SK-N-MC (cell line): ENCODE measurements at regions not wholly inside any gene's neighbourhood (a gene's known extent, or its start where the extent isn't known, plus 50 kb on each side); places are given as distances from the start of the nearest gene placed in this dataset.

ENCODE experiments used
- DNase-seq: peaks from one replicate; pipeline ENCODE4 v3.0.0-alpha.2; 2011; ENCODE audit warnings: low read depth, low spot score
- H3K27ac ChIP-seq: fragments of 200-600 bp; sonication (generic); 2 replicates; pipeline ENCODE4 v1.5.1; 2016; ENCODE audit warnings: mixed run types
- H3K36me3 ChIP-seq: fragments of 200-600 bp; sonication (generic); 2 replicates; pipeline ENCODE4 v1.6.1; 2017; ENCODE audit warnings: antibody characterized with exemption, low read length, mixed read lengths; ENCODE audit not compliant: insufficient read depth
- H3K4me3 ChIP-seq: fragments of 200-600 bp; sonication (generic); 2 replicates; pipeline ENCODE4 v1.5.1; 2016
- H3K9ac ChIP-seq: fragments of 200-600 bp; sonication (generic); 2 replicates; pipeline ENCODE4 v1.8.0; 2017; ENCODE audit warnings: mixed run types, mixed read lengths; ENCODE audit not compliant: insufficient read length
- H3K9me3 ChIP-seq: fragments of 200-600 bp; sonication (generic); 2 replicates; pipeline ENCODE4 v1.6.1; 2017; ENCODE audit warnings: low read depth, mild to moderate bottlenecking, antibody characterized with exemption, low read length, moderate library complexity, mixed read lengths
- EZH2 ChIP-seq: fragments of 200-600 bp; sonication (generic); IDR thresholded peaks from one replicate; pipeline ENCODE4 v1.6.1; 2017; ENCODE audit warnings: antibody characterized with exemption
- FOXP2 ChIP-seq: optimal IDR thresholded peaks from 2 replicates; pipeline ENCODE3; 2011; ENCODE audit warnings: mild to moderate bottlenecking, moderate library complexity; ENCODE audit not compliant: insufficient read depth; ENCODE audit errors: extremely low read length, control extremely low read depth
- POLR2AphosphoS5 ChIP-seq: IDR thresholded peaks from 2 replicates; pipeline ENCODE4 v1.6.1; 2012; ENCODE audit warnings: mild to moderate bottlenecking, low read depth, low read length, borderline replicate concordance

DNA sequence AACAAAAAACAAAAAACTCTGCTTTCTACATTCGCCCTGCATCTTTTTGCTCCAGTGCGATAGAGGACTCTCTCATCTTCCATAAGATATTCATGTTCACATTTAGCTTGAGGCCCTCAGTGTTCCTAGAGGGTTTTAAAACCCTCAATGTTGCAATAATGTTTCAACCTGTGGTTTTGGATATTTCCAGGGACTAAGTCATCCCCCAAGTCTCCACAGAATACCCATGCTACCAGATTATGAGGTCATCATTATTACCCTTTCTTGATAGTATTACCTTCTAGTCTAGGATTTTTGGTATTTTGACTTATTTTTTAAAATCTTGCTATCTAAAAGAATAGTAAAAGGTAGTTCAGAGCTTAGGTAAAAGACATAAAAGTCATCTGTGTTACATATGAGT is 480.5 kb upstream of the ID4 start:
- H3K9me3 ChIP-seq = no peaks in the 10 kb centered on the region
- no peak overlapping the region for H3K9ac ChIP-seq
- no peak overlapping the region for H3K27ac ChIP-seq
- H3K36me3 ChIP-seq = no peaks in the 10 kb centered on the region
- no peak overlapping the region for H3K4me3 ChIP-seq
- TF ChIP-seq EZH2 (no peak), POLR2AphosphoS5 (no peak)
- DNase-seq = no peak

DNA sequence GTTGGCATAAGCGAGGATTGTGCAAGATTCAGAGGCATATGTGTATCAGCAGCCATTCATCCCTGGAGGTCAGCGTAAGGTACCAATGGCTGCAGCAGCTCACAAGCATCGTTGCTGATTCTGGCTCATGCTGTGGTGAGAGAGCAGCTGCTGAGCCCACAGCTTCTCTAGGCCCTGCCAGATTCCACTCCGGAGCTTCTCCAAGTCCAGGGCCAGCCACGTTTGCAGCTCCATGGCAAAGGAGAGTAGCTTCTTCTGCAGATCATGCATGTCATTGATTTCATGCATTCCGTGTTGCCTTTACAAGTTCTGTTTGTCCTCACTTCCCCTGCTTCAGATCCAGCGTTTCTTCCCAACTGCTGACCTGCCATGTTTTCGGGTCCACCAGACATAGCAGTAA is 474.8 kb upstream of the ID4 start:
- no peak overlapping the region for H3K4me3 ChIP-seq
- no peak overlapping the region for H3K9ac ChIP-seq
- no peak overlapping the region for H3K27ac ChIP-seq
- H3K9me3 ChIP-seq = no peaks in the 10 kb centered on the region
- TF ChIP-seq POLR2AphosphoS5 (no peak), EZH2 (no peak), FOXP2 (no peak)
- no peak for DNase-seq
- H3K36me3 ChIP-seq = no peaks in the 10 kb centered on the region

DNA sequence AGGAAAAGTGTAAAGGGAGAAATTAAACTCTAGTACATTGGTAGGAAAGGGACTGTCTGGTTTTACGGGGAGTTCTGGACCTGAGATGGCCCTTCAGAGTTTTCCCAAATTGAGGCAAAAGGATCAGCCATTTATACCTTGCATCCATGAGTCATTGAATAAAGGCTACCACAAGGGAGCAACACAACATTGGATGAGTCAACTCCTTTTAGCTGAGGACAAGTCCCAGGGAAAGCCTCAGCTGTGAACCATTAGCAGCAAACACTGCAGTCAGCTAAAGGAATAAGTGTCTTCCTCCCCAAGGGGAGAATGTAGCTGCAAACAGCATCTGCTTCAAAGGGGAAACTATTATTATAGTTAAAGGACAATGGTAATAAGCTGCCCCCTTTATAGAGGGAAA is 468.7 kb upstream of the ID4 start:
- H3K4me3 ChIP-seq = no peak overlapping the region
- TF ChIP-seq EZH2 = no peak
- TF ChIP-seq POLR2AphosphoS5 = no peak
- TF ChIP-seq FOXP2 = no peak
- no peaks in the 10 kb centered on the region for H3K9me3 ChIP-seq
- DNase-seq = no peak
- no peaks in the 10 kb centered on the region for H3K36me3 ChIP-seq
- no peak overlapping the region for H3K27ac ChIP-seq
- H3K9ac ChIP-seq = no peak overlapping the region

DNA sequence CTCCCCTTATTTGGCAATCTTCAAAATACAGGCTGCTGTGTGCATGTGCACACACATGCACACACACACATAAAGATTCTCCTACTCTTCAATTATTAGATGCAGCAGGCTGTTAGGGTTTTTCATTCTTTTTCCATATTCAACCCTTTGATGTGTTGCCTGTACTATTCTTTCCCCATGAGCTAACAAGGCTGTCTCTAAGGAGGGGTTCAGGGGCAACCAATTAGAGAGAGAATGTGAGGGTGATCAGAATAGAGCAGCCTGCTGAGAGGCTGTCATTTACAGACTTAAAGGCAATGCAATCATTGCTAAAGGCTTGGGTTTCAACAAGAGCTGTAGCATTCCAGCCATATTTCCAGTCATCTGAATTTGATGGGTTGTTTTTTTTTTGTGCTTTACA is 467.4 kb upstream of the ID4 start:
- no peak overlapping the region for H3K9ac ChIP-seq
- H3K4me3 ChIP-seq = no peak overlapping the region
- H3K36me3 ChIP-seq = no peaks in the 10 kb centered on the region
- H3K9me3 ChIP-seq = no peaks in the 10 kb centered on the region
- TF ChIP-seq EZH2 = no peak
- TF ChIP-seq POLR2AphosphoS5 = no peak
- no peak for TF ChIP-seq FOXP2
- no peak for DNase-seq
- no peak overlapping the region for H3K27ac ChIP-seq

DNA sequence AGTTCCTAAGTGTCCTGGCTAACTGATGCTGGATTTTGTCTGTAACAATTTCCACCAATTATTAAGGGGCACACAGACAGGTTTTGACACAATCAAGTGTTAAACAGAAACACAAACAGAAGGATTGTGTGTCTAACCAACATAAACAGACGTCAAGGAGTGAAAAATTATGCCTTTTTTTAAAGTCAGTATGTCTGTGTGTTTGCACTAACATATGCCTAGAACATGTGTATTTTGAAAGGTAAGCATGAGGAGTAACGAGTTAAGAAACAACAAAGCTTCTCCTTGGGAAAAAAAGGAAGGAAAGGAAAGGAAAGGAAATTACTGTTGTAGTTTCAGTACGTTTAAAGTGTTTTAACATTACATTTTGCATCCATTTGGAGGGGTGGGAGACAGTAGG is 466.3 kb upstream of the ID4 start:
- Histone ChIP-seq H3K9ac (no peak overlapping the region), H3K36me3 (no peaks in the 10 kb centered on the region), H3K4me3 (no peak overlapping the region), H3K27ac (no peak overlapping the region), H3K9me3 (no peaks in the 10 kb centered on the region)
- TF ChIP-seq POLR2AphosphoS5 = no peak
- TF ChIP-seq FOXP2 = no peak
- TF ChIP-seq EZH2 = no peak
- DNase-seq = no peak

DNA sequence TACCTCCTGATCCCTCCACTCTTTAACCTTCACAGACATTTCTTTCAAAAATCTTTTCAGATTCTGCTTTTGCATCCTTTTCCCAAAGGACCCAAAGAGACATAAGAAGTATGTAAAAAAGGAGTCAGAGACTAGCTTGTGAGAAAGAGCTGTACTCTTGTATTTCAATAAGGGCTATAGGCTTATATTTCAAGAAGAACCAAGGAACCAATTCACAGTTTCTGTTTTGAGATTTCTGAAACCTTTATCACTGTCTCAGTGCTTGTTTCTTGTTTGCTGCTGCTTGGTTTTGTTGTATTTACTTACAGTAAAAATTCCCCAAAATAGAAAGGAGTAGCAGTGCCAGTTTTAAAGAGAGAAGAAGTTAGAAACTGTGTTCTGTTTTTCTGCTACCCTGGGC is 461.6 kb upstream of the ID4 start:
- Histone ChIP-seq H3K4me3 (no peak overlapping the region), H3K9me3 (no peaks in the 10 kb centered on the region), H3K27ac (no peak overlapping the region), H3K9ac (no peak overlapping the region), H3K36me3 (no peaks in the 10 kb centered on the region)
- DNase-seq = no peak
- no peak for TF ChIP-seq FOXP2
- no peak for TF ChIP-seq EZH2
- no peak for TF ChIP-seq POLR2AphosphoS5

DNA sequence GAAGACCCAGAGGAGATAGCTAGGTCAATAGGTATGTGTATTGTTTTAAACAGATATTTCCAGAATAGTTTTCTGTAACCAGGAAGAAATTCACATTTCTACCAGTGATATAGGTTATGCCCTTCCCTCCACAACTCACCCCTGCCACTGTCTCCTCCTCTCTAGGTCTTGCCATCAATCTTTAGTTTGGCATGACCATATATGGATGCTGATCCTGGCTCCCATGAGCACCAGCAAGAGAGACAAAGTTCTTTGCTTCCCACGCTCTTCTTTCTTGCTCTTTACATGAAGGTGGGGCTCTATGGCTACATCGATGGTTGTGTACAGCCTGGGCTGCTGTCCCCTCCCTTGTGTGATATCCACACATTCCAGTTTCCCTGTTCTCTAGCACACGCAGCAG is 459.4 kb upstream of the ID4 start:
- no peak for DNase-seq
- Histone ChIP-seq H3K36me3 (no peaks in the 10 kb centered on the region), H3K9me3 (no peaks in the 10 kb centered on the region), H3K9ac (no peak overlapping the region), H3K27ac (no peak overlapping the region), H3K4me3 (no peak overlapping the region)
- no peak for TF ChIP-seq FOXP2
- TF ChIP-seq POLR2AphosphoS5 = no peak
- TF ChIP-seq EZH2 = no peak

DNA sequence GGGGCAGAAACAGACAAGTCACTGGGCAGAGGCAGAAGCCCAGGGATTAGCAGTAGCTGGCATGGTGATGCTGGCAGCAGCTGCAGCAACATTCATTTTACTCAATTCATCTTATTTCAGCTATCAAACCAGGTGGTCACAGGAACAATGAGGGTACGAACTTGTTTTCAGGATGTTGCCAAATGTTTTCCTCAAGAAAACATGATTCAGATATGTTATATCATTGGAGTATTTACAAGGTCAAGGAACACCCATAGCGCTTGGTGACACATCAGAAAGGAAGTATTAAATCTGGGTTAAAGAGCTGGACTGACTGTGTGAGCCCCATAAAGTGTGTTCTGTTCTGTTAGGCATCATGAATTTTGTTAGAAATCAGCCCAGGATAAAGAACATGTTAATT is 456.9 kb upstream of the ID4 start:
- Histone ChIP-seq H3K9ac (no peak overlapping the region), H3K9me3 (no peaks in the 10 kb centered on the region), H3K27ac (no peak overlapping the region), H3K4me3 (no peak overlapping the region), H3K36me3 (no peaks in the 10 kb centered on the region)
- TF ChIP-seq EZH2 (no peak), FOXP2 (no peak), POLR2AphosphoS5 (no peak)
- DNase-seq = no peak

DNA sequence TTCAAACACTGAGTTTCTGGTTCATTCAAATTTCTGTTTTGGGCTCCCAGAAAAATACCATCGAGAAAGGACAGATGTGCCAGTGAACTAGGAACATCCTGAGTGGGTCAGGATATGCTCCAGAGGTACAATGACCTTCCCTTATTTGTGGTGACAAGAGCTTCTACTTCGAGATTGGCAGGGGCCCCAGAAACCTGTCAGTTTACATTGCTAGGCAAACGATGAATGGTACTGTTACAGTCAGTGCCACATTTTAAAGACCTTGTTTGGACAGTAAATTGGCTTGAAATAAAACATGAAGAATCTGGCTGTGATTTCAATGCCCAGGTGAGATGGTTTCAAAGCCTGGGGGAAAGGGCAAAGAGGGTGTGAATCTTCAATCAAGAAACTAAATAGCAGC is 454.5 kb upstream of the ID4 start:
- Histone ChIP-seq H3K36me3 (no peaks in the 10 kb centered on the region), H3K9ac (no peak overlapping the region), H3K27ac (no peak overlapping the region), H3K4me3 (no peak overlapping the region), H3K9me3 (no peaks in the 10 kb centered on the region)
- no peak for TF ChIP-seq EZH2
- no peak for TF ChIP-seq POLR2AphosphoS5
- no peak for TF ChIP-seq FOXP2
- no peak for DNase-seq
